Heart right ventricle (tissue), 16 donors: ENCODE measurements at regions not wholly inside any gene's neighbourhood (a gene's known extent, or its start where the extent isn't known, plus 50 kb on each side); places are given as distances from the start of the nearest gene placed in this dataset.
"Not testable (repeated sequence)": the region's sequence is repeated elsewhere in the genome, so short reads cannot be mapped to it uniquely, and the experiment has no call there.

ENCODE experiments used
- ATAC-seq, 8 donors: fragments of 200-7000 bp; cut with Tn5 transposase; one replicate each; pipeline ENCODE4 v1.9.1; 2020; ENCODE audit warnings: mild to moderate bottlenecking in 8 of 8, moderate library complexity in 8 of 8, moderate number of reproducible peaks in 1 of 8
- DNase-seq, 2 donors: peaks; one replicate each; pipeline ENCODE4 v3.0.0-alpha.2; 2020
- H3K27ac ChIP-seq, 10 donors: fragments of 200-600 bp; sonication (generic) in 2 of 10; one replicate each; pipeline versions ENCODE4 v1.5.0 to v1.8.0; 2020 to 2022; ENCODE audit warnings: mild to moderate bottlenecking in 3 of 10
- H3K27me3 ChIP-seq, 7 donors: fragments of 200-600 bp; one replicate each; pipeline ENCODE4 v1.8.0; 2021 to 2022; ENCODE audit warnings: mild to moderate bottlenecking in 2 of 7
- H3K36me3 ChIP-seq, 9 donors: fragments of 200-600 bp; sonication (generic) in 1 of 9; one replicate each; pipeline versions ENCODE4 v1.5.0 to v1.8.0; 2020 to 2022; ENCODE audit warnings: mild to moderate bottlenecking in 2 of 9
- H3K4me1 ChIP-seq, 9 donors: fragments of 200-600 bp; sonication (generic) in 1 of 9; one replicate each; pipeline versions ENCODE4 v1.5.0 to v1.8.0; 2020 to 2022; ENCODE audit warnings: mild to moderate bottlenecking in 4 of 9
- H3K4me3 ChIP-seq, 10 donors: fragments of 200-600 bp; sonication (generic) in 2 of 10; one replicate each; pipeline versions ENCODE4 v1.5.0 to v1.8.0; 2020 to 2022; ENCODE audit warnings: mild to moderate bottlenecking in 7 of 10, moderate library complexity in 2 of 10
- H3K9me3 ChIP-seq, 11 donors: fragments of 200-600 bp in 10 of 11; sonication (generic) in 2 of 11; one replicate each; pipeline versions ENCODE4 v1.5.0 to v1.8.0; 2013 to 2022; ENCODE audit warnings: mild to moderate bottlenecking in 2 of 11, control low read depth in 1 of 11, moderate library complexity in 1 of 11
- WGBS, 2 donors: extraction: QIAGEN DNeasy Blood & Tissue Kit; methylation state at CpG; one replicate each; pipeline ENCODE4 v1.1.7; 2013; ENCODE audit warnings: inconsistent platforms in 1 of 2; 5-methylcytosine and 5-hydroxymethylcytosine counted together
- intact Hi-C, 10 donors: fragments of 100-400 bp; cut with DNase I; formaldehyde crosslinking; loops; one replicate each; pipeline versions ENCODE4 v1.11.1 to v1.14.2; 2022
- TF ChIP-seq, protein P1 (sequence below), 9 donors: fragments of 200-600 bp; sonication (generic) in 2 of 9; IDR thresholded peaks; one replicate each; pipeline versions ENCODE4 v1.5.0 to v1.8.0; 2021 to 2022; ENCODE audit warnings: antibody characterized with exemption in 9 of 9, mild to moderate bottlenecking in 5 of 9, moderate library complexity in 1 of 9
- donor health status: Arrhythmogenic right ventricular cardiomyopathy.
- donor health status: ischemic (EF 13 %, LVEDD 7.1; RV severe dilation, severe dysfunction).
- donor health status: healthy with polysubstance abuse.
- donor health status: DM: no; HTN: yes; CAD: no.
- donor health status: DM: no; HTN: no; CAD: no.
- donor health status: ischemic (EF 25% LVEDD 6.9; RV normal size, moderate dysfunction).
- donor health status: ischemic (EF 25% LVEDD 5.7; RV mildly dilated, moderate dysfunction).
- donor health status: healthy.
- donor health status: DM: yes; HTN: yes; CAD: no.
- donor health status: Ischemic cardiomyopathy.
- donor health status: ischemic (EF 35%, LVEDD 5.7; RV mildly dilated, moderate dysfunction).
- donor health status: nonischemic (EF 11% LVEDD 7.7; RV severe dilation, severe dysfunction).
- donor health status: DM: yes; HTN: yes; CAD: no.
- donor health status: PGD.
- donor health status: ischemic (EF 29% LVEDD 5.4; RV normal size, mild dysfunction).
- donor health status: nonischemic (EF 23%, LVEDD 6.1; RV moderate dilation, normal function).

DNA sequence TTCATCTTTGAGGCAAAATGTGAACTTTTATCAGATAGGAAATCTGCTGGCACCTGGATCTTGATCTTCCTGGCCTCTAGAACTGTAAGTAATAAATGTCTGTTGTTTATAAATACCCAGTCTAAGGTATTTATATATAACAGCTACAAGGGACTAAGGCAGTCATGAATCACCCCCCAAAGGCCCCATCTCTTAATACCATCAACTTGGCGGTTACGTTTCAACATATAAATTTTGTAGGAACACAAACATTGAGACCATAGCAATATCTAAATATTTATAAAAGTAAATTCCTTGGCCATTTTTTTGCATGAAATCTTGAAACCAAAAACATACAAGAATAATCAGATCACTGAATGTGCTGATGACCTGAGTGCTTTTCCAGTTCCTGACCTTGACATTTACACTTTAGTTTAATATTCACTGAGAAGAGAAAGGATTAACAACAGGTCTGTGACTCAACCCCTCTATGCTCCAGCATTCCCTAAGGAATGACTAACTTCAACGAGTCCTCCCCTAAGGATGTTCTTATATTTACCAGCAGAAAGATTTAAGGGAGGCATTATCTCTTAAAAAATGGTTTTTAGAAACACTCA is 1438.5 kb upstream of the CELF2 start:
- H3K36me3 ChIP-seq: no peaks in the 10 kb centered on the region
- no peak overlapping the region for H3K4me3 ChIP-seq
- no peaks in the 10 kb centered on the region for H3K9me3 ChIP-seq
- H3K27me3 ChIP-seq: no peaks in the 10 kb centered on the region
- no peaks in the 10 kb centered on the region for H3K4me1 ChIP-seq
- intact Hi-C loops: no loop called here
- DNase-seq (no peak), ATAC-seq (no peak)
- H3K27ac ChIP-seq: no peak overlapping the region
- TF ChIP-seq, protein P1, sequence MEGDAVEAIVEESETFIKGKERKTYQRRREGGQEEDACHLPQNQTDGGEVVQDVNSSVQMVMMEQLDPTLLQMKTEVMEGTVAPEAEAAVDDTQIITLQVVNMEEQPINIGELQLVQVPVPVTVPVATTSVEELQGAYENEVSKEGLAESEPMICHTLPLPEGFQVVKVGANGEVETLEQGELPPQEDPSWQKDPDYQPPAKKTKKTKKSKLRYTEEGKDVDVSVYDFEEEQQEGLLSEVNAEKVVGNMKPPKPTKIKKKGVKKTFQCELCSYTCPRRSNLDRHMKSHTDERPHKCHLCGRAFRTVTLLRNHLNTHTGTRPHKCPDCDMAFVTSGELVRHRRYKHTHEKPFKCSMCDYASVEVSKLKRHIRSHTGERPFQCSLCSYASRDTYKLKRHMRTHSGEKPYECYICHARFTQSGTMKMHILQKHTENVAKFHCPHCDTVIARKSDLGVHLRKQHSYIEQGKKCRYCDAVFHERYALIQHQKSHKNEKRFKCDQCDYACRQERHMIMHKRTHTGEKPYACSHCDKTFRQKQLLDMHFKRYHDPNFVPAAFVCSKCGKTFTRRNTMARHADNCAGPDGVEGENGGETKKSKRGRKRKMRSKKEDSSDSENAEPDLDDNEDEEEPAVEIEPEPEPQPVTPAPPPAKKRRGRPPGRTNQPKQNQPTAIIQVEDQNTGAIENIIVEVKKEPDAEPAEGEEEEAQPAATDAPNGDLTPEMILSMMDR (IDR thresholded peaks at IDR 0.05): no peak
- 79 to 88% methylated on average over 3 of the region's 3 CpGs for WGBS, 2 donors

DNA sequence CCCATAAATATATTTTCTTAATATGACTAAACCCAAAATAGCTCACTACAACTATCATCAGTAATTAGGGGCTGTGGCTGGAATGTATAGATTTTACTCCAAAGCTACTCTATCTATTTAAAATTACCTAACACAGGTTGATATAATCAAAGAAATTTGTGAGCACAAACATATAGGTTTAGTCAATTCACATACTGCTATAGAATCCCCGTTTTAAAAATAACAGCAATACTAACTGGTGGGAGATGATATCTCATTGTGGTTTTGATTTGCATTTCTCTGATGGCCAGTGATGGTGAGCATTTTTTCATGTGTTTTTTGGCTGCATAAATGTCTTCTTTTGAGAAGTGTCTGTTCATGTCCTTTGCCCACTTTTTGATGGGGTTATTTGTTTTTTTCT is 1434.9 kb upstream of the CELF2 start:
- H3K27ac ChIP-seq, H3K27me3 ChIP-seq, H3K9me3 ChIP-seq, H3K36me3 ChIP-seq, intact Hi-C loops, H3K4me1 ChIP-seq, H3K4me3 ChIP-seq, DNase-seq, ATAC-seq: not testable (repeated sequence)
- WGBS, 2 donors: 71 to 80% methylated on average over 1 of the region's 1 CpG

DNA sequence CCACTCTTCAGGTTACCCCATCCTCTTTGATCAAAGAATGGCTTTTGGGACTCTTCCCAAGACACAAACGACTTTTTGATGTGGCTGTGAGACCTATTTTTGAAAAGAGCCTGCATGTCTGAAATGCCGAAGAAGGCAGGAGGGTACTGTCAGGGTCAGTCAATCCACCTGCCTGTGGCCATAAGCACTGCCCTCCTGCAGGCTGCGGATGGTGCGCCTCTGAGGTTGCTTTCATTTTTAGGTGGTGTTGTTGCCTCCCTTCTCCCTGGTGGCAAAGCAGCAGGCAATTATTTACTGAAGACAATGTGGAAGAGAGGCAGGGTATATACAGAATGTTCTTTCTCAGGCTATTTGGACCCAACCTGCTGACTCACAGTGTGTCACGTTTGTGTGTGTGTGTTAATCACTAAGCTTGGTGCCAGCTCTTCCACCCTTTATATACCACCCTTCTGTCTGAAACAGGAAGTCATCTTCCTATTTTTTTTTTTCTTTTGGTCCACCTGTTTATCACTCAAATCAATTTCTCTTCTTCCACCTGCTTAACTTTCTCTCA is 1421.2 kb upstream of the CELF2 start:
- no peak overlapping the region for H3K27ac ChIP-seq

DNA sequence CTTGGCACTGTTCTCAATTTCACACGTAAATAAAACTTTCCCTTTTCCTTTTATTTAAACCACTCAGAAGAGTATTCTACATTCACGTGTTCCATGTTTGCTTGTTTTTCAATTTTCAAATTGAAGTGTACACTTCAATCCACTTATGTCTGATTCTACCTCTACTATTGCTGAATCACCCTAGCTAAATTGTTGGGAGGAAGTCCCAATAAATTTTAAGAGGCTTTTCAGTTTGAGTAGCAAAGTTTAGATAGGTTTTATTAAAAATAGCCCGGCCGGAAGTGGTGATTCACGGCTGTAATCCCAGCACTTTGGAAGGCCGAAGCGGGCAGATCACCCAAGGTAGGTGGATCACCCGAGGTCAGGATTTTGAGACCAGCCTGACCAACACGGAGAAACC is 1414.7 kb upstream of the CELF2 start:
- intact Hi-C loops: no loop called here
- 78 to 82% methylated on average over 9 of the region's 9 CpGs for WGBS, 2 donors
- TF ChIP-seq, protein P1 (IDR thresholded peaks at IDR 0.05): no peak
- Histone ChIP-seq H3K27ac (no peak overlapping the region), H3K9me3 (no peaks in the 10 kb centered on the region), H3K4me3 (no peak overlapping the region), H3K4me1 (no peaks in the 10 kb centered on the region), H3K36me3 (no peaks in the 10 kb centered on the region), H3K27me3 (no peaks in the 10 kb centered on the region)
- DNase-seq: no peak
- no peak for ATAC-seq

More for the DNA sequence above, 1421.2 kb upstream of the CELF2 start:
- no peak for DNase-seq
- intact Hi-C loops: no loop called here
- no peaks in the 10 kb centered on the region for H3K4me1 ChIP-seq
- no peaks in the 10 kb centered on the region for H3K9me3 ChIP-seq
- H3K4me3 ChIP-seq: no peak overlapping the region
- TF ChIP-seq, protein P1 (IDR thresholded peaks at IDR 0.05): no peak
- no peaks in the 10 kb centered on the region for H3K27me3 ChIP-seq
- ATAC-seq: no peak
- WGBS, 2 donors: 70 to 74% methylated on average over 5 of the region's 5 CpGs
- H3K36me3 ChIP-seq: no peaks in the 10 kb centered on the region

DNA sequence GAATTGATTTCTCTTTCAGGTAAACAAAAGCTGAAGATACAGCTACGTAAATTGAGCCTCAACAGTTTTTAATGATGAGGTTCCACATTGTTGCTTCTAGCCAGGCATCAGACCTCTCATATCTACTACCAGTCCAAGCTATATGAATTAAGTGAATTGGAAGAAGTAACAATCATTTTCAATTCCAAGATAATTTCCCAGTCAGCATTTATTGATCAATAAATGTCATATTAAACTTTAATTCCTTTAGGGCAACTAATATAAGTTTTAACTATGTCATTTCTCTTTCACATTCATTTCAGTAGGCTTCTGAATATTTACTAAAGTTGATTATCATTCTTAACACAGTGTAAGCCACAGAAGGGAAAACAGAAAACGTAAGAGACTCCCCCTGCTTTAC is 1413.7 kb upstream of the CELF2 start:
- H3K27me3 ChIP-seq: no peaks in the 10 kb centered on the region
- H3K27ac ChIP-seq: no peak overlapping the region
- H3K9me3 ChIP-seq: no peaks in the 10 kb centered on the region
- H3K36me3 ChIP-seq: no peaks in the 10 kb centered on the region
- no peaks in the 10 kb centered on the region for H3K4me1 ChIP-seq
- no peak for ATAC-seq
- H3K4me3 ChIP-seq: no peak overlapping the region
- WGBS, 2 donors: 77 to 78% methylated on average over 2 of the region's 2 CpGs
- intact Hi-C loops: no loop called here
- TF ChIP-seq, protein P1 (IDR thresholded peaks at IDR 0.05): no peak
- DNase-seq: no peak
